Esophagus squamous epithelium (tissue), 4 donors: ENCODE measurements at regions not wholly inside any gene's neighbourhood (a gene's known extent, or its start where the extent isn't known, plus 50 kb on each side); places are given as distances from the start of the nearest gene placed in this dataset.

Source experiments
- CTCF ChIP-seq, 6 experiments: fragments of 450-650 bp in 4 of 6; fragments of 200-600 bp in 2 of 6; sonication (generic) in 2 of 6; IDR thresholded peaks; one replicate each; pipeline ENCODE4 v1.5.1; 2016 to 2019; ENCODE audit warnings: antibody characterized with exemption in 6 of 6, mild to moderate bottlenecking in 4 of 6, moderate library complexity in 4 of 6
- POLR2A ChIP-seq, 4 donors: fragments of 450-650 bp; IDR thresholded peaks; one replicate each; pipeline ENCODE4 v1.6.1; 2017; ENCODE audit warnings: antibody characterized with exemption in 4 of 4, mild to moderate bottlenecking in 4 of 4, moderate library complexity in 3 of 4

- TF ChIP-seq CTCF (IDR thresholded peaks at IDR 0.05) (no peak), POLR2A (IDR thresholded peaks at IDR 0.05) (no peak)
Measured at GRCh38 chr5:58025809-58026208, 434.1 kb downstream of the PLK2 start.
